ENCODE measurements at regions not wholly inside any gene's neighbourhood (a gene's known extent, or its start where the extent isn't known, plus 50 kb on each side); places are given as distances from the start of the nearest gene placed in this dataset.

DNA sequence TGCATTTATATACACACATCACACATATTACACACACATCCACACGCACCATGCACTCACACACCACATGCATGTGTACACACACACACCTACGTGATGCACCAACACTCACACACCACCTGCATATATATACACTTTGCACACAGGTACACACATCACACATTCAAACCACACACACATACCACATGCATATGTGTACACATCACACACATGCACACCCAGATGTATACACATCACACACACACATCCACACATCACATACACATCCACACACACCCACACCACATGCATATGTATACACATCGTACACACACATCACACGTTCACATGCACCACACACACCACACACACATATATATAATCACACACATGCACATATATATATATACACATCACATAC lies 281.8 kb downstream of the IRF8 start:
- TF ChIP-seq, protein P1, sequence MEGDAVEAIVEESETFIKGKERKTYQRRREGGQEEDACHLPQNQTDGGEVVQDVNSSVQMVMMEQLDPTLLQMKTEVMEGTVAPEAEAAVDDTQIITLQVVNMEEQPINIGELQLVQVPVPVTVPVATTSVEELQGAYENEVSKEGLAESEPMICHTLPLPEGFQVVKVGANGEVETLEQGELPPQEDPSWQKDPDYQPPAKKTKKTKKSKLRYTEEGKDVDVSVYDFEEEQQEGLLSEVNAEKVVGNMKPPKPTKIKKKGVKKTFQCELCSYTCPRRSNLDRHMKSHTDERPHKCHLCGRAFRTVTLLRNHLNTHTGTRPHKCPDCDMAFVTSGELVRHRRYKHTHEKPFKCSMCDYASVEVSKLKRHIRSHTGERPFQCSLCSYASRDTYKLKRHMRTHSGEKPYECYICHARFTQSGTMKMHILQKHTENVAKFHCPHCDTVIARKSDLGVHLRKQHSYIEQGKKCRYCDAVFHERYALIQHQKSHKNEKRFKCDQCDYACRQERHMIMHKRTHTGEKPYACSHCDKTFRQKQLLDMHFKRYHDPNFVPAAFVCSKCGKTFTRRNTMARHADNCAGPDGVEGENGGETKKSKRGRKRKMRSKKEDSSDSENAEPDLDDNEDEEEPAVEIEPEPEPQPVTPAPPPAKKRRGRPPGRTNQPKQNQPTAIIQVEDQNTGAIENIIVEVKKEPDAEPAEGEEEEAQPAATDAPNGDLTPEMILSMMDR (IDR thresholded peaks at IDR 0.05) = no peak
- TF ChIP-seq EZH2 (IDR thresholded peaks at IDR 0.05) (no peak), EZH2phosphoT487 (IDR thresholded peaks at IDR 0.05) (no peak)

Data from neural progenitor cell (in vitro differentiated cells).